GM21576 (cell line): ENCODE measurements at regions not wholly inside any gene's neighbourhood (a gene's known extent, or its start where the extent isn't known, plus 50 kb on each side); places are given as distances from the start of the nearest gene placed in this dataset.
"Not testable (repeated sequence)": the region's sequence is repeated elsewhere in the genome, so short reads cannot be mapped to it uniquely, and the experiment has no call there.

Experiments used
- ATAC-seq: cut with Tn5 transposase; IDR thresholded peaks from one replicate; pipeline ENCODE4 v1.9.1; 2021; ENCODE audit warnings: mild to moderate bottlenecking, moderate library complexity; ENCODE audit not compliant: unreplicated experiment

DNA sequence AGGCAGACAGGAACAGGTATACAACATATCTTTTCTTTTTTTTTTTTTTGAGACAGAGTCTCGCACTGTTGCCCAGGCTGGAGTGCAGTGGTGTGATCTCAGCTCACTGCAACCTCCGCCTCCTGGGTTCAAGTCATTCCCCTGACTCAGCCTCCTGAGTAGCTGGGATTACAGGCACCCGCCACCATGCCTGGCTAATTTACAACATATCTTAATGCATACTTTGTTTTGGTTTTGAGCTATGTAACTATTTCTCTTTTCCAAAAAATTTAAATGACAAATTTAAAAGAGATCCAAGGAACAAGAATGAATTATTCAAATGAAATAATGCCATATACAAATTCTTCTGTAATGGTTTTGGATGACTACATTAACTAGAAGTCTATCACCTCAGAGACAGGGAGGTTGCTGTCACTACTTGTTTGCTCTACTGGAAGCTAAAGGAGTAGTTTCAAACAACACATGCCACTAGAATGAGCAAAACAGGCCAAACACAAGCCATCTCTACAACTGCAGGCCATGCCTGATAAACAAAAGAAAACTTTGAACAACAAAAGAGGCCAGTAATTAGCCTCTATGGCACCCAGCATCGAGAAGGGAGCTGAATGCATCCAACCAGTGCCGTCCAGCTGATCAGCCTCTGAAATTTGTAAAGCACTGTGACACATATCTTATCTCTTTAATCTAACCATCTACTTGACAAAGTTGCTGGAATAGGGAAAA, 133.6 kb upstream of the VOPP1 start:
- ATAC-seq = not testable (repeated sequence)

DNA sequence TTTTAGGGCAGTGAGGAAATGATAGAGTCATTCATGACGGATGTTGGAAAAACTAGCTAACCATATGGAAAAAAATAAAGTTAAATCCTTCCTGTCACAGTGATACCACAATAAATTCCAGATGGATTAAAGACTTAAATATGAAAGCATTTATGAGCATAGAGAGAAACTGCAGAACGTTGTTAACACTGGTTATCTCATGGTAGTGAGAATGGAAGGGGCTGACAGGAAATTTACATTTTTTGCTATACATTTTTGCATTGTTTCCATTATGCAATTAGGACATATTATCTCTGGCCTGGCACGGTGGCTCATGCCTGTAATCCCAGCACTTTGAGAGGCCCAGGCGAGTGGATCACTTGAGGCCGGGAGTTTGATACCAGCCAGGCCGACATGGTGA, 130.5 kb upstream of the VOPP1 start:
- not testable (repeated sequence) for ATAC-seq

DNA sequence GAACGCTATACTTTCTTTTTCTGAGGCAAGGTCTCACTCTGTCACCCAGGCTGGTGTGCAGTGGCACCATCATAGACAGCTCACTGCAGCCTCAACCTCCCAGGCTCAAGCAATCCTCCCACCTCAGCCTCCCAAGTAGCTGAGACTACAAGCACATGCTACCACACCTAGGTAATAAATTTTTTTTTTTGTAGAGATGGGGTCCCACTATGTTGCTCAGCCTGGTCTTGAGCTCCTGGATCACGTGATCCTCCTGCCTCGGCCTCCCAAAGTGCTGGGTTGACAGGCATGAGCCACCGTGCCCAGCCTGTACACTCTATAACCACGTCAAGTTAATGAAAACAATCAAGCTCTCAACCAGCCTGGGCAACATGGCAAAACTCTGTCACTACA, 127.1 kb upstream of the VOPP1 start:
- not testable (repeated sequence) for ATAC-seq

DNA sequence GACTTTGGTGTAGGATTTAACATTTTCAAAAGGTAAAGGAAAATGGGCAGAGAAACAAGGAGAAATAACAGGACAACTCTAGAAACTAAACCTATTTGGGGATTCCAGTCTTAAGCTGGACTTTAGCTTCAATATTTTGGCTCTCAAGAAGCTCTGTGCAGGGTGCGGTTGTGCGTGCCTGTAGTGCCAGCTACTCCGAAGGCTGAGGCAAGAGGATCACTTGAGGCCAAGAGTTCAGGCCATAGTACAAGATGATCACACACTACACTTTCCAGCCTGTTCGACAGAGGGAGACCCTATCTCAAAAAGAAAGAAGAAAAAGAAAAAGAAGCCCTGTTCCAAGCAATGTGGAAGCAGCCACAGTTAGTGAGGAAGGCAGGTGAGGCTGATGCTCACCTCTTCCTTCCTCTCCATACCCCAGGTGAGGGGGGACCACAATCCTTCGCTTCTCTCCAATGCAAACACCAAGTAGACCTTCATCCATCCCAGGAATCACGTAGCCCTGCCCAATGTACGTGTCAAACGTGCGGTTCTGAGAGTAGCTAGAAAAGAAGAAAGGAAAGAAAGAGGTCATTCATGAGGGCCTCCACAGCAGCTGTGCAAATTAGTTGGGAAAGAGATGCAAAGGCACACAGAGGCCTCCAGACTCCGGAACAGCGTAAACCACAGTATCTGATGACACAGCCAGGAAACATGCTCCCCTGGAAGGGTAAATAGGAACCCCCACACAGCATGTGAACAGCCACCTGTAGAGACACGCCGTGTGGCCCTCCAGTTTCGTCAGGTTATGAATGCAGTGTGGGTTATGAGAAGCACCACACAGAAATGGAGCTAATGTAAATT, 126.5 kb upstream of the VOPP1 start:
- ATAC-seq = peak; percentile 93

DNA sequence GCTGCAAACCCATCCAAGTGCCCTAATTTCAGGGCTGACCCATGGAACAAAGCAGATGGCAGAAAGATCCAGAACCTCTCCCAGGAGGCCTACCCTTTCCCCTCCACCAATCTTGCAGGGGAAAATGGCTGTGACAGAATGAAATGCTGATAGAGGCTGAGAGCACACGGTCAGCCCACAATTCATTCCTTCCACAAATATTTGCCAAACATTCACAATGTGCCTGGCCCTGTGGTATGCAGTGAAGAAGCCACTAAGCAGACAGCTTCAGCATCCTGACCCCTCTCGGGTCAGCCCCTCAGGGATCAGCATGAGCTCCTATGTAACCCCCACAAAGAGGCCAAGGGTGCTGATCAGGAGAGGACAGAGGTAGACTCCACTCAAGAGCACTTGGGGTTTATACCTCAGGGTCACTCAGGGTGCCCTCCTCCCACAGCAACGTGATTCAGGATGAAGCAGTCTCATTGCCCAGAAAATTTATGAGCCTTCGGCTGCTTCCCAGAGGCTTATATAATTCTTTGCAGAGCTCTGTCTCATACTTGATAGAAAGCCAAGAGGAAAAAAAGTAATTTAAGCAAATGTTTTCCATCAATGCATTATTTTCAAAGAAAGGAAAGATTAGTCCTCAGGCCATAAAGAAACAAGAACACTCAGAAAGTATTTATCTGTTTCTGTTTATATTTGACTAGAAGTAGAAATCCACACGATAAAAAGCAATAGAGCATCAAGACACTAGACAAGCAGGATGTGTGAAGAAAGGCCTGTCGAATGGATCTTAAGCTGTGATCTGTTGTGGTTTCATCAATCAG, 123.8 kb upstream of the VOPP1 start:
- ATAC-seq = not testable (repeated sequence)

DNA sequence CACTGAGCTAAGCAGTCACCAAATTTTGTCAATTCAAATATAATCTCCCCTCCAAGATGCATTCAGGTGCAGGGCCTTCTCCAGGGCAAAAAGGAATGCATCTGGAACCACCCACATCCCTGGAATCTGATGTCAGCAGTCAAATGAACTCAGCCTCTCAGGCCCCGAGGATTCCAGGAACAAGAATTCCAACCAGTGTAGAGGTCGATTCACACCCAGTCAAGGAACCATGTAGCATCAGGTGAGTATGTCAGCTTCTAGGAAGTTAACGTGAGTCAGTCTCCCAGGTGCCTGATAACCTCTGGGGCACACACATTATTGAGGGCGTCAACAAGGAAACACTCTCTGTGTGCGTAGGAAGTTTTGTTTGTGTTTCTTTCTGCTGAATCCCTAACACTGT, 122.2 kb upstream of the VOPP1 start:
- not testable (repeated sequence) for ATAC-seq

DNA sequence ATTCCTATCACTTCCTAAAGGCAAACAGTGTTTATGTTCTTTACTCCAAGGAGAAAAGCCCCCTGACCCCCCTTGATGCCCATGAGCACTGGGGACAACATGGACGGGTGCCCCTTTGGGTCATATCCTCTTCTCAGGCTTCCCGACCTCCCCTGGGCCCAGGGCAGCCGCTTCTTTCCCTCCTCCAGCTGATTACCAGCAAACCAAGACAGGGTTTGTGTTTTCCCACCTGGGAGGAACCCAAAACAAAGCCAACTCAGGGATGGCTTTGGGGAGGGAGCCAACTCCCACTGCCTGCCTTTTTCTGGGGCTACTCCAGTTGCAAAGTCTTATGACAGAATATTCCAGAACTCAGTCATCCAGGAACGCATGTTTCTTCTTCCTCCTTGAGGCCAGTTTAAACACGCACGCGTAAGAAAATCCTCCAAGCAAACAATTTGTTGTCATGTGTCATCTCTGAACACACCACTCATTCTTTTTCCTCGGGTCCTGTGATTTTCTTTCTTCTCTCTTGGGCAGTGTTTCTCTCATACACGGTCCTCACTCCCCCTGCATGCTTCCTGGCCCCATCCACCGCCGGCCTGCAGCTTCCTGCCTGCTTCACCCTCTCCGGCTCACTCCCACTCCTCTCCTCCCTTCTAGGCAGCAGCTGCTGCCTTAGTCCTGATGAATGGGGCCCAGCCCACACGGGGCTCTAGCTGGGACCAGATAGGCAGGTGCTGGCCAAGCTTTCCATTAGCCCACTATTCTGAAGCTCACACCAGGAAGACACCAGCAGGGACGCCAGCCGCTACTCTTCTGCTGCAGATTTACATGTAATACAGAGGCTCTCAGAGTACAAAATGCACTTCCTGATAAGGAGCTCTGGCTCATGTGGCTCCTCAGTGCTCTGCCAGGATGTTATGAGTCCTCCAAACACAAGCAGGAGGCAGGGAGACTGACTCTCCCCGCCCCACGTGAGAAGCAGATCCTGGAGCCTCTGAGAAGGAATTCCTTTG, 116.7 kb upstream of the VOPP1 start:
- ATAC-seq = not testable (repeated sequence)

DNA sequence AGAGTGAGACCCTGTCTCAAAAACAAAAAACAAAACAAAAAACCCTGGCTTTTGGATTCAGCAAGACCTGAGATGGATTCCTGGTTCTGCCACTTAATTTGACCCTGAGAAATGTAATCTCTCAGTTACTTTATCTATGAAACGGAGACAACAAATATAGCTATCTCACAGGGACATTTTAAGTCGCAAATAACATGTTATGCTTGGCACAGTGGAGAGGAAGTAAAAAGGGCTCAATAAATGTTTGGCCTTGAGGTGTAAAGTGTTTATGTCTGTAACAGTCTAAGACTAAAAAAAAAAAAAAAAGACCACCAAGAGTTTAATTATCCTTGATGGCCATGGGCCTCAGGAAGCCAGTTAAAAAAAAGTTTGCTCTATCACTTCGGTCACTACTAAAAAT, 116.0 kb upstream of the VOPP1 start:
- not testable (repeated sequence) for ATAC-seq

DNA sequence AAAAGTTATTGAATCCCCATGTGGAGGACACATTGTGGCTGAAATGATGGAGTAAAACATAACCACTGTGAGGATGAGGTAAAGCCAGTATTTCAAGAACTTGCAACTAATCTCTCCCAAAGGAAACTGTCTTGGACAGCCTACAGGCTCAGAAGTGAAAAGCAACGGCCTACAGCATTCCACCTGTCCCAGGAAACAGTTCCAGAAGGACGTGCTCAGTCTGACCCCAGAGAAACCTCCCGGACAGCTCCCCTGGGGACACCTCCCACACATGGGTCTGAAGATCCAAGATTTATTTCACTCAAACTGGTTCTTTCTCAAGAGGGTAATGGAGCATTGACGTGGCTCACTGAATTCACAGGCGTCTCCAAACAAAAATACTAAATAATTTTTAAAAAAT, 115.0 kb upstream of the VOPP1 start:
- ATAC-seq = not testable (repeated sequence)

DNA sequence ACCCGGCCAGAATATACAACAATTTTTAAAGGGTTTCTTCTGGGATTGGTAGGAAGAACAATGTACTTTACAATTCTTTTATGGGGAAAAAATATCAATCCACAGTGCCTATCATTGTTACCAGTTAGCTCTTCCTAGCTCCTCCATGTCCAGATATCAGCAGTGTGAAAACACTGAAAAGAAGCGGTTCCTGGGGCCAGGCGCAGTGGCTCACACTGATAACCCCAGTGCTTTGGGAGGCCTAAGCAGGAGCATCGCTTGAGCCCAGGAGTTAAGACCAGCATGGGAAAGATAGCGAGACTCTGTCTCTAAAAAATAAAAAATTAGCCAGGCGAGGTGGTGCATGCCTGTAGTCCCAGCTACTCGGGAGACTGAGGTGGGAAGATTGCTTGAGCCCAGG, 114.5 kb upstream of the VOPP1 start:
- ATAC-seq = not testable (repeated sequence)

DNA sequence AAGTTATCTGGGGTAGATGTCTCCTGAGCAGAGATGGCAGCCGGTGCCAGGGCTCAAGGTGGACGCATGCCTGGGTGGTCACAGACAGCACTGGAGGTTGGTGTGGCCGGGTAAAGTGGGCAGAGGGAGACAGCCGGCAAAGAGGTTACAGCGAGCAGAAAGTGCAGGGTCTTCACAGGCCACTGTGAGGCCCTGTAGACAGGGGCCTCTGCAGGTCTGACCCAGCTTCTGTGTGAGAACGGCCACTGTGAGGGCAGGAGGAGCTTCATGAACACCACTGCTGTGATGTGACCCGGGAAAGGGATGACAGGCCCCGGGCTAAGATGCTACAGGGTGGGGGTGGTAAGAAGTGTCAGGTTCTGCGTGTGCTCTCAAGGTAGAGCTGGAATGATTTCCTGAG, 111.2 kb upstream of the VOPP1 start:
- not testable (repeated sequence) for ATAC-seq

DNA sequence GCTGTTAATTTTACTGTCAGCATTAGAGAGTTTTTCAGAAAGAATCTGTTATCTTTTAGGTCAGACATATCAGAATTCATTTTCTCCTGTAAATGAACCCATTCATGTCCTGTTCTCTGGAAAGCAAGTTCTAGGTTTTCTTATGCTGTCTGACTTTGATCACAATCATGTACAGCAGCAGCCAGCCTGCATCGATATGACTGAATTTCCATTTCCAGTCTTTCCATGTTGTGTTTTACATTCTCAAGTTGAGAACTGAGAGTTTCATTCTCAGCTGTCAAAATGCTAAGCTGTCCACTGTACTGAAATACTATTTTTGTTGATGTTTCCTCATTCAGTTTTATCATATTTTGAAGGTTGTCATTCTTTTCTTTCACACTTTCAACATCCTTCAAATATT, 103.3 kb upstream of the VOPP1 start:
- not testable (repeated sequence) for ATAC-seq

DNA sequence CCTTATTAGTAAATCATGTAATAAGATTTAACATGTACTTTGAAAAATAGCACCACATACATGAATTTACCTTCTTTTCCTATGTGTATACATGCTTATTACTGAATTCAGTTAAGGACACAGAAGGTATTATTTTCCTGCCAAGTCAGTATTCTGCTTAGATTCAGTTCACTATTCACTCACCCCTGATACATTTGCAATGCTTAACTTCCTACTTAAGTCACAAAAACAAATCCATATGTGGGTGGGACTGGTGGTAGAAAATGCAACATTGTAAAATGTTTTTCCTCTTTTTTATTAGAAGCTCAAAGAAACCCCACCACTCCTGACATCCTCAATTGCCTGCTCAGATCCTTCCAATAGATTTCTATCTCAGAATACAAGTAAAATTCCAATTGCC, 101.2 kb upstream of the VOPP1 start:
- ATAC-seq = not testable (repeated sequence)

DNA sequence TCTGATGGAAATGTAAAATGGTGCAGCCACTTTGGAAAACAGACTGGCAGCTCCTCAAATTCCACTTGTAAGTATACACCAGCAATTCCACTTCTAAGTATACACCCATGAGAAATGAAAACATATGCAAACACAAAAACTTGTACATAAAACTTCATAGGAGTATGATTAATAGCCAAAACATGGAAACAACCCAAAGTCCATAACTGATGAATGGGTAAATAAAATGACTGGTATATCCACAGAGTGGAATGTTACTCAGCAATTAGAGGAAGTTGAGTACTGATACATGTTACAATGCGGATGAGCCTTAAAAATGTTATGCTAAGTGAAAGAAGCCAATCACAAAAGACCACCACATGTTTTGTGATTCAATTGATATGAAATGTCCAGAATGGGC, 99.8 kb upstream of the VOPP1 start:
- not testable (repeated sequence) for ATAC-seq

DNA sequence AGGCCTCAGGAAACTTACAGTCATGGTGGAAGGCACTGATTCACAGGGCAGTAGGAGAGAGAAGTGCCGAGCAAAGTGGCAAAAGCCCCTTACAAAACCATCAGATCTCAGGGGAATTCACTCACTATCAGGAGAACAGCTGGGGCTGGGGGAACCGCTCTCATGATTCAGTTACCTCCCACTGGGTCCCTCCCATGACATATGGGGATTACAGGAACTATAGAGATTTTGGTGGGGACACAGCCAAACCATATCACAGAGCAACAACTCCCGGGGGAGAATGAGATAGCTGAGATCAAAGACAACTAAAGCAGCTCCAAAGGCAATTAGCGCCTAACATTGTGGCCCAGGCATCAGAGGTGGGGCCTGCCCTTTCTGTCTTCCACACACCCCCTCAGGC, 85.4 kb upstream of the VOPP1 start:
- no peak for ATAC-seq

DNA sequence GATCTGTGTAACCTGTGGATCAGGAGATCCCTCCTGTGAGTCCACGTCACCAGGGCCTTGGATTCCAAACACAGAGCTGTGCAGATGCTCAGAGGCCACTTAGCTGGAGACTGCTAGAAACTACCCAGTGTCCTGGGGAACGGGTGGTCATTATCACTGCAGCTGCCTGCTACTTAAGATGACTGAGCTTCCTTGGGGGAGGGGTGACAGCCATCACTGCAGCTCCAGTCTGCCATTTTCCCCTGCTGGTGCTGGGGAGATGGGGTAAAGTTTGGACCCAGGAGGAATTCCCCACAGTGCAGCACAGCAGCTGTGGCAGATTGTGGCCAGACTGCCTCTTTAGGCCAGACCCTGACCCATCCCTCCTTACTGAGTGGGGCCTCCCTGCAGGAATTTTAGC, 78.8 kb upstream of the VOPP1 start:
- ATAC-seq = no peak

DNA sequence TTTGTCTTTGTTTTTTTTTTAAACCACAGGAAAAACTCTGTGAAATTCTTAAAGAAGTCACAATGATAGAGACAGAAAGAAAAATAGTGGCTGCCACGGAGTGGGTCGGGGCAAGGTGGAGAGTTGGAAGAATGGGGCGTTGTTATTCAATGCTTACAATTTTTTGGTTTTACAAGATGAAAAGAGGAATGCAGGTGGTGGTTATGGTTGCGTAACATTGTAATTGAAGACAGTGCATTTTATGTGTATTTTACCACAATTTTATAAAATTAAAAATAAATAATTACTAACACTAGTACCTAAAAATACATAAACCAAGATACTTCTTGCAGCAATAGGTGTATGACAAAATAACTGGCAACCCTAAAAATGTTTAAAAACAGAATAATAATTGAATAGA, 76.9 kb upstream of the VOPP1 start:
- ATAC-seq = no peak

DNA sequence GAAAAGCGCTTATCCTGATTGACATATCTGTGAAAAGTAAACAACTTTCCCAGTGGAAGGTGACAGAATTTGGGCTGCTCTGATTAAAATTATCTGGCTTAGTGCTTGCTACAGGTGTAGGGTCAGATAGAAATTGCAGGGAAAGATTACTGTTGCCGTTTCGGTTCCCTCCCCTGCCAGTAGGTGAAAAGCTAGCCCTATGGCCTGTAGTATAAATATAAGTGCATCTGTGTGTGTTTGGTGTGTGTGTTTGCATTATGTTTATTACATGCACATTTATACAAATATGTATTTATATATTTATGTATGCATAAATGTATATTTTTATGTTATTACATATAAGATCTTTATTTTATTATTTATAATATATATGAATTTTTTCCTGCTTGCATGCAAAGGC, 72.3 kb upstream of the VOPP1 start:
- ATAC-seq = no peak

DNA sequence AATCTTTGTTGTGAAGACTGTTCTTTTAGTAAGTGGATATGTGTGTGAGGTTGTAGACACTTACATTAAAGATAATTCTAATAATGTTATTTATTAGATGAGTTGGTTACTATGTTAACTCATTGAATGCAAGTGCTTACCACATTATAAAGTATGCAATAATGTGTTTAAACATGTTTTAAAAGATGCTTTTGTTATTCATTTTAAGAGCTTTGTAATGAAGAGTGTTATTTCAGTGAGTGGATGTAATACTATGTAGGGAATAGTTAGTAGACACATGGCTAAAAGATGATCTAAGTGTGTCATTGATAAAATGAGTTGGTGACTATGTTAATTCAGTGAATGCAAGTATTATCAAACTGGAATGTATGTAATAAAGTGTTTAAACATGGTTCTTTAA, 70.0 kb upstream of the VOPP1 start:
- no peak for ATAC-seq

DNA sequence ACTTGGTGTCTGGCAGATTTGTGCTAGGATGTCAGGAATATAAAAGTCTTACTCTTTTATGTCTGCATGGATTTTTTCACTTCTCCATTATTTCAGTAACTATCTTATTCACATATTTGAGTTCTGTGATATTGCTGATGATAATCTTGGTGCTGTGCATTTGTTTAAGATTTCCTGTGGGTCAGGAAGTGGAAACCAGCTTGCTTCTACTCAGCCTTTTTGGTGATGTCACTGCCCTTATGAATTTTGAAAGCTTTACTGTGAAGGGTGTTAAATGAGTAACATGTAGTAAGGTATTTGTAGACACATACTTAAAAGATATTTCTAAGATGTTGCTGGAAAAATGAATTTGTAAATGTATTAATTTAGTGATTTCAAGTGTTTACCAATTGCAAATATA, 69.5 kb upstream of the VOPP1 start:
- ATAC-seq = peak; percentile 86
